B cell (primary cell): ENCODE measurements at regions not wholly inside any gene's neighbourhood (a gene's known extent, or its start where the extent isn't known, plus 50 kb on each side); places are given as distances from the start of the nearest gene placed in this dataset.

ENCODE experiments used
- ATAC-seq: fragments of 200-7000 bp; cut with Tn5 transposase; one replicate; pipeline ENCODE4 v1.10.0; 2021; ENCODE audit warnings: low read depth, mild to moderate bottlenecking, moderate number of reproducible peaks, moderate library complexity
- CTCF ChIA-PET: fragments of 350-600 bp; sonication (Branson Sonifier 250); formaldehyde crosslinking; loops from one replicate; lab custom pipeline; 2021; ENCODE audit warnings: antibody characterized with exemption, inconsistent platforms; lab: Charles Lee
- POLR2A ChIA-PET: fragments of 350-600 bp; sonication (Branson Sonifier 250); formaldehyde crosslinking; loops from one replicate; lab custom pipeline; 2021; ENCODE audit warnings: antibody characterized with exemption; lab: Charles Lee
- DNase-seq: peaks from one replicate; pipeline ENCODE4 v3.0.0; 2013
- H2AFZ ChIP-seq: 2 replicates; pipeline ENCODE4 v1.6.1; 2012; ENCODE audit warnings: mild to moderate bottlenecking, low read depth, low read length; ENCODE audit not compliant: insufficient read depth, poor library complexity, severe bottlenecking
- H3K27ac ChIP-seq, 2 donors: 1 replicate in 1 of 2; 2 replicates in 1 of 2; pipeline ENCODE4 v1.5.1; 2012 to 2013; ENCODE audit warnings: low read length in 2 of 2, mild to moderate bottlenecking in 2 of 2, moderate library complexity in 1 of 2
- H3K27me3 ChIP-seq, 4 experiments: fragments of 200-600 bp in 1 of 4; sonication (generic) in 1 of 4; replicated peaks in 1 of 4; 1 replicate in 2 of 4; 2 replicates in 2 of 4; pipeline versions ENCODE4 v1.6.1 to v1.7.0; 2013 to 2016; ENCODE audit warnings: low read length in 3 of 4, mild to moderate bottlenecking in 2 of 4, mixed read lengths in 1 of 4, moderate library complexity in 1 of 4; ENCODE audit not compliant: insufficient read depth in 4 of 4, control insufficient read depth in 3 of 4; ENCODE audit errors: control extremely low read depth in 1 of 4
- H3K36me3 ChIP-seq, 2 experiments: replicated peaks in 1 of 2; 1 replicate in 1 of 2; 2 replicates in 1 of 2; pipeline versions ENCODE4 v1.6.1 to v1.7.1; 2013; ENCODE audit warnings: low read length in 1 of 2; ENCODE audit not compliant: insufficient read depth in 2 of 2, control insufficient read depth in 1 of 2; ENCODE audit errors: control extremely low read depth in 1 of 2, extremely low read depth in 1 of 2
- H3K4me1 ChIP-seq, 2 donors: fragments of 200-600 bp in 1 of 2; sonication (generic) in 1 of 2; 1 replicate in 1 of 2; 2 replicates in 1 of 2; pipeline versions ENCODE4 v1.5.1 to v1.6.1; 2013 to 2017; ENCODE audit warnings: low read length in 2 of 2; ENCODE audit not compliant: control insufficient read depth in 2 of 2, insufficient read depth in 2 of 2
- H3K4me2 ChIP-seq: replicated peaks from 2 replicates; pipeline ENCODE3; 2012; ENCODE audit warnings: mild to moderate bottlenecking, low read depth, low read length; ENCODE audit not compliant: poor library complexity, severe bottlenecking
- H3K4me3 ChIP-seq, 5 experiments: fragments of 200-600 bp in 1 of 5; sonication (generic) in 1 of 5; 1 replicate in 3 of 5; 2 replicates in 2 of 5; pipeline versions ENCODE4 v1.5.1 to v1.7.0; 2011 to 2016; ENCODE audit warnings: low read length in 4 of 5, mild to moderate bottlenecking in 4 of 5, low read depth in 2 of 5, control low read depth in 1 of 5, moderate library complexity in 1 of 5; ENCODE audit not compliant: insufficient read depth in 1 of 5; ENCODE audit errors: control extremely low read depth in 1 of 5, extremely low read depth in 1 of 5
- H3K79me2 ChIP-seq: fragments of 200-600 bp; sonication (generic); one replicate; pipeline ENCODE4 v1.6.0; 2016; ENCODE audit warnings: low read length; ENCODE audit not compliant: control insufficient read depth, insufficient read depth
- H3K9ac ChIP-seq: fragments of 200-600 bp; sonication (generic); 2 replicates; pipeline ENCODE4 v1.6.1; 2017; ENCODE audit warnings: mild to moderate bottlenecking, low read length, moderate library complexity
- H3K9me3 ChIP-seq, 3 donors: one replicate each; pipeline versions ENCODE4 v1.6.1 to v1.7.1; 2013; ENCODE audit warnings: low read length in 2 of 3; ENCODE audit not compliant: control insufficient read depth in 2 of 3, insufficient read depth in 1 of 3; ENCODE audit errors: control extremely low read depth in 1 of 3
- H4K20me1 ChIP-seq: 2 replicates; pipeline ENCODE4 v1.6.0; 2012; ENCODE audit warnings: mild to moderate bottlenecking, low read length; ENCODE audit not compliant: insufficient read depth, control insufficient read depth, poor library complexity, severe bottlenecking
- H3K27ac Mint-ChIP-seq: one replicate; pipeline ENCODE4 v1.8.0; 2021; ENCODE audit warnings: mixed read lengths
- H3K27me3 Mint-ChIP-seq: one replicate; pipeline ENCODE4 v1.8.0; 2021; ENCODE audit warnings: mixed read lengths
- H3K4me1 Mint-ChIP-seq: one replicate; pipeline ENCODE4 v1.8.0; 2021; ENCODE audit warnings: mixed read lengths
- H3K4me3 Mint-ChIP-seq: one replicate; pipeline ENCODE4 v1.8.0; 2021; ENCODE audit warnings: mixed read lengths
- H3K9me3 Mint-ChIP-seq: one replicate; pipeline ENCODE4 v1.8.0; 2022; ENCODE audit warnings: mixed read lengths; ENCODE audit not compliant: insufficient read depth
- CTCF ChIP-seq: fragments of 200-600 bp; IDR thresholded peaks from one replicate; pipeline ENCODE4 v1.8.0; 2022; ENCODE audit warnings: antibody characterized with exemption, mild to moderate bottlenecking
- EZH2 ChIP-seq: IDR thresholded peaks from 2 replicates; pipeline ENCODE4 v1.6.1; 2012; ENCODE audit warnings: borderline replicate concordance, low read depth, mild to moderate bottlenecking, moderate library complexity, low read length; ENCODE audit not compliant: insufficient read depth, poor library complexity, severe bottlenecking
- WGBS: methylation state at CpG from one replicate; pipeline ENCODE4 v1.1.5; 2013; ENCODE audit warnings: missing lambda C conversion rate; ENCODE audit not compliant: insufficient coverage; 5-methylcytosine and 5-hydroxymethylcytosine counted together
- intact Hi-C: fragments of 100-400 bp; cut with micrococcal nuclease; formaldehyde crosslinking; loops from one replicate; pipeline ENCODE4 v1.10.0; 2022

- ATAC-seq (no peak), DNase-seq (no peak)
- Histone ChIP-seq H2AFZ (no peak overlapping the region), H3K27ac (no peak overlapping the region), H3K27me3 (no peaks in the 10 kb centered on the region), H3K4me3 (no peak overlapping the region), H3K9ac (no peak overlapping the region), H3K4me1 (no peaks in the 10 kb centered on the region), H3K4me2 (no peak overlapping the region), H3K9me3 (no peaks in the 10 kb centered on the region), H4K20me1 (no peaks in the 10 kb centered on the region), H3K36me3 (no peaks in the 10 kb centered on the region), H3K79me2 (no peaks in the 10 kb centered on the region)
- Mint-ChIP-seq H3K27ac (no peak overlapping the region), H3K4me1 (no peaks in the 10 kb centered on the region), H3K27me3 (no peaks in the 10 kb centered on the region), H3K9me3 (peaks cover 2% of the 10 kb centered on the region), H3K4me3 (no peak overlapping the region)
- intact Hi-C loops, result no loop called here
- CTCF ChIA-PET, result no interaction called here
- POLR2A ChIA-PET, result no interaction called here
- TF ChIP-seq CTCF, result no peak
- TF ChIP-seq EZH2, result no peak
- 100% methylated on average over 6 of the region's 9 CpGs for WGBS
Measured at GRCh38 chr11:24406980-24407379, 89.9 kb upstream of the LUZP2 start.

- H3K9me3 Mint-ChIP-seq, result peaks cover 2% of the 10 kb centered on the region
- intact Hi-C loops, result no loop called here
Measured at GRCh38 chr11:24407733-24408132, 89.1 kb upstream of the LUZP2 start.

More at GRCh38 chr11:24407733-24408132, 89.1 kb upstream of the LUZP2 start:
- ChIA-PET CTCF (no interaction called here), POLR2A (no interaction called here)
- no peaks in the 10 kb centered on the region for H4K20me1 ChIP-seq
- no peaks in the 10 kb centered on the region for H3K79me2 ChIP-seq
- 67% methylated on average over 1 of the region's 3 CpGs for WGBS
- H3K27ac ChIP-seq, result no peak overlapping the region
- no peaks in the 10 kb centered on the region for H3K4me1 Mint-ChIP-seq
- H3K9me3 ChIP-seq, result no peaks in the 10 kb centered on the region
- H3K4me3 ChIP-seq, result no peak overlapping the region
- no peak overlapping the region for H3K27ac Mint-ChIP-seq
- no peak overlapping the region for H3K4me3 Mint-ChIP-seq
- no peak overlapping the region for H3K4me2 ChIP-seq
- no peaks in the 10 kb centered on the region for H3K4me1 ChIP-seq
- H3K27me3 Mint-ChIP-seq, result no peaks in the 10 kb centered on the region
- DNase-seq (no peak), ATAC-seq (no peak)
- H3K36me3 ChIP-seq, result no peaks in the 10 kb centered on the region
- no peaks in the 10 kb centered on the region for H3K27me3 ChIP-seq
- H2AFZ ChIP-seq, result no peak overlapping the region
- no peak overlapping the region for H3K9ac ChIP-seq
- TF ChIP-seq EZH2, result no peak
- TF ChIP-seq CTCF, result no peak
